ENCODE measurements at regions not wholly inside any gene's neighbourhood (a gene's known extent, or its start where the extent isn't known, plus 50 kb on each side); places are given as distances from the start of the nearest gene placed in this dataset.
"Not testable (repeated sequence)": the region's sequence is repeated elsewhere in the genome, so short reads cannot be mapped to it uniquely, and the experiment has no call there.

GRCh38 chr16:86889054-86889366, 310.7 kb downstream of the FOXL1 start:
- not testable (repeated sequence) for TF ChIP-seq EZH2 (IDR thresholded peaks at IDR 0.05; ENCODE audit: insufficient read depth, poor library complexity, severe bottlenecking); EZH2phosphoT487 (IDR thresholded peaks at IDR 0.05; ENCODE audit: insufficient read depth, low read depth)

Measured in GM23248 (cell line).